HepG2 (cell line): ENCODE measurements at regions not wholly inside any gene's neighbourhood (a gene's known extent, or its start where the extent isn't known, plus 50 kb on each side); places are given as distances from the start of the nearest gene placed in this dataset.

Source experiments
- DNMT3B ChIP-seq: conservative IDR thresholded peaks from 2 replicates; pipeline ENCODE4 v1.6.1; 2016; ENCODE audit warnings: missing biosample characterization, control low read depth
- EHMT2 ChIP-seq: fragments of 200-600 bp; sonication (generic); IDR thresholded peaks from 2 replicates; pipeline ENCODE4 v1.7.0; 2017; ENCODE audit warnings: antibody characterized with exemption, low read depth, low read length, borderline replicate concordance
- ELF1 ChIP-seq: sonication (generic); formaldehyde crosslinking; IDR thresholded peaks from 2 replicates; pipeline ENCODE4 v1.4.0; 2020; ENCODE audit warnings: missing genetic modification reagents
- HDAC6 ChIP-seq: fragments of 200-600 bp; sonication (generic); IDR thresholded peaks from 2 replicates; pipeline ENCODE4 v1.7.0; 2017; ENCODE audit warnings: mild to moderate bottlenecking, antibody characterized with exemption, low read length, low read depth
- HNRNPK ChIP-seq: fragments of 200-400 bp; formaldehyde crosslinking; IDR thresholded peaks from 2 replicates; pipeline ENCODE4 v1.6.1; 2018; ENCODE audit warnings: low read length, low read depth, moderate library complexity, mild to moderate bottlenecking; ENCODE audit not compliant: poor library complexity, severe bottlenecking
- ISL2 ChIP-seq: sonication (generic); formaldehyde crosslinking; IDR thresholded peaks from 2 replicates; pipeline ENCODE4 v1.5.0; 2020; ENCODE audit warnings: missing genetic modification reagents
- MAX ChIP-seq: IDR thresholded peaks from 2 replicates; pipeline ENCODE4 v1.6.1; 2012; ENCODE audit warnings: inconsistent platforms
- NFYC ChIP-seq: IDR thresholded peaks from 2 replicates; pipeline ENCODE4 v1.6.1; 2016; ENCODE audit warnings: missing genetic modification reagents, missing compliant biosample characterization
- NR3C1 ChIP-seq: sonication (generic); formaldehyde crosslinking; IDR thresholded peaks from 2 replicates; pipeline ENCODE4 v1.4.0; 2020; ENCODE audit warnings: missing genetic modification reagents
- NRL ChIP-seq: sonication (generic); formaldehyde crosslinking; IDR thresholded peaks from 2 replicates; pipeline ENCODE4 v1.5.0; 2020; ENCODE audit warnings: missing genetic modification reagents, mild to moderate bottlenecking, moderate library complexity, borderline replicate concordance
- ZFP82 ChIP-seq: sonication (generic); formaldehyde crosslinking; IDR thresholded peaks from 2 replicates; pipeline ENCODE4 v1.5.1; 2020; ENCODE audit warnings: mild to moderate bottlenecking, missing genetic modification reagents, borderline replicate concordance
- ZGPAT ChIP-seq: IDR thresholded peaks from 2 replicates; pipeline ENCODE4 v1.6.1; 2016; ENCODE audit warnings: mild to moderate bottlenecking
- ZNF383 ChIP-seq: sonication (generic); formaldehyde crosslinking; IDR thresholded peaks from 2 replicates; pipeline ENCODE4 v1.4.0; 2020; ENCODE audit warnings: missing genetic modification reagents, mild to moderate bottlenecking, borderline replicate concordance
- ZNF543 ChIP-seq: sonication (generic); formaldehyde crosslinking; IDR thresholded peaks from 2 replicates; pipeline ENCODE4 v1.4.0; 2020; ENCODE audit warnings: mild to moderate bottlenecking, missing genetic modification reagents
- ZNF777 ChIP-seq: sonication (generic); formaldehyde crosslinking; IDR thresholded peaks from 2 replicates; pipeline ENCODE4 v1.4.0; 2020; ENCODE audit warnings: missing genetic modification reagents
- TF ChIP-seq, protein P1 (sequence below): IDR thresholded peaks from 2 replicates; pipeline ENCODE4 v1.6.1; 2016; ENCODE audit warnings: missing biosample characterization, missing genetic modification reagents, low read depth
- TF ChIP-seq, protein P2 (sequence below): sonication (generic); formaldehyde crosslinking; IDR thresholded peaks from 2 replicates; pipeline ENCODE4 v1.5.0; 2020; ENCODE audit warnings: mild to moderate bottlenecking, missing genetic modification reagents, borderline replicate concordance

DNA sequence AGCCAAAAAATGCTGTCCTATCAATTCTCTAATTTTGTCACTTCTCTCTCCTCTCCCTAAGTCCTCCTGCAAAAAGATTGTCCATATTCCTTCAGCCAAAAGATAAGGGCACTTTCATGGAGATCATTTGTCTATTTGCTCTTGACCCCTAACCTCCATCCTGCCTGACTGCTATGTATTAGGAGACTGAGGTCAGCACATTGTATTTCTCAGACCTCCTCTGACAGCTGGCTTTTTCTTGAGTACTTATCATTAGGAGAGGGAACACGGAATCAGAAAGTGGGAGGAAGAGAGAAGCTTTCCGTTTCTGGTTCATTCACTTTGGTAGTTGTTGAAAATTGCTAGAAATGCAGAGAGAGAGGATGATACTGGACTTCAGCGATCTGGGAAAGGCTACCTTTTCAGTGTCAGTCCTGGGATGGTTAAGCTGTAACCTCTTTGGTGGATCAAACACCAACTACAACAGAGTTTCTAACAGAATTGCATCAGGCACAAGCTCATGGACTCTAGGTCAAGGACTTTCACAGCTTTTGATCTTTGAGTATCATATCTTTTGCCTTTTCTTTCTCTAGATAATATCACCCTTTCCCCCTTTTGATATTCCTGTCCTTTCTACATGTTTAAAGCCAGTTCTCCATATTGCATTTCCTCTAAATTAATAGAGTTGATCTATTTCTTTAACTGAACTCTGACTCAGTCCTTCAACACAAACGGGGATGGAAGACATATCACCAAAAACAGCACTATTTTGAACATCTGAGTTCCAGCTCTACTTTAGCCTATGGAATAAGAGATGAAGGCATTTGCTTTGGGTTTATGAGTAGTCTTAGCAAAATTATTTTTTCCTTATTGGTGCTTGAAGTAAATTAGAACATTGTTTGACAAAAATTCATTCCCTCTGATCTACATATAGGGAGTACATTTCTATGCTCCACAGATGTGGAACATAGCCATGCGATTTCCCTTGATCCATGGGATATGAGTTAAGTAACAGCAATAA lies 63.3 kb upstream of the KYNU start (continued):
- no peak for TF ChIP-seq DNMT3B
- TF ChIP-seq HDAC6: no peak
- TF ChIP-seq, protein P1, sequence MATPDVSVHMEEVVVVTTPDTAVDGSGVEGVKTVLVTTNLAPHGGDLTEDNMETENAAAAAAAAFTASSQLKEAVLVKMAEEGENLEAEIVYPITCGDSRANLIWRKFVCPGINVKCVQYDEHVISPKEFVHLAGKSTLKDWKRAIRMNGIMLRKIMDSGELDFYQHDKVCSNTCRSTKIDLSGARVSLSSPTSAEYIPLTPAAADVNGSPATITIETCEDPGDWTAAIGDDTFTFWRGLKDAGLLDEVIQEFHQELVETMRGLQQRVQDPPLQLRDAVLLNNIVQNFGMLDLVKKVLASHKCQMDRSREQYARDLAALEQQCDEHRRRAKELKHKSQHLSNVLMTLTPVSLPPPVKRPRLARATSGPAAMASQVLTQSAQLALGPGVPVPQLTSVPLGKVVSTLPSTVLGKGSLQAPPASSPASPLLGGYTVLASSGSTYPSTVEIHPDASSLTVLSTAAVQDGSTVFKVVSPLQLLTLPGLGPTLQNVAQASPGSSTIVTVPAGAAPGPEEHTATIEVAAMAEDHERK (CRISPR knock-in tag): no peak
- TF ChIP-seq ISL2 (CRISPR knock-in tag): peak; percentile 93
- no peak for TF ChIP-seq NFYC (CRISPR knock-in tag)
- TF ChIP-seq ZGPAT (CRISPR knock-in tag): no peak
- TF ChIP-seq EHMT2: peak; percentile 51; the same call in 1 of the 2 replicates
- no peak for TF ChIP-seq NR3C1 (CRISPR knock-in tag)
- TF ChIP-seq ZNF383 (CRISPR knock-in tag): no peak
- peak; percentile 48; the same call in 1 of the 2 replicates for TF ChIP-seq ZNF543 (CRISPR knock-in tag)
- peak; percentile 56; the same call in 1 of the 2 replicates for TF ChIP-seq MAX
- TF ChIP-seq ELF1 (CRISPR knock-in tag): no peak
- TF ChIP-seq, protein P2, sequence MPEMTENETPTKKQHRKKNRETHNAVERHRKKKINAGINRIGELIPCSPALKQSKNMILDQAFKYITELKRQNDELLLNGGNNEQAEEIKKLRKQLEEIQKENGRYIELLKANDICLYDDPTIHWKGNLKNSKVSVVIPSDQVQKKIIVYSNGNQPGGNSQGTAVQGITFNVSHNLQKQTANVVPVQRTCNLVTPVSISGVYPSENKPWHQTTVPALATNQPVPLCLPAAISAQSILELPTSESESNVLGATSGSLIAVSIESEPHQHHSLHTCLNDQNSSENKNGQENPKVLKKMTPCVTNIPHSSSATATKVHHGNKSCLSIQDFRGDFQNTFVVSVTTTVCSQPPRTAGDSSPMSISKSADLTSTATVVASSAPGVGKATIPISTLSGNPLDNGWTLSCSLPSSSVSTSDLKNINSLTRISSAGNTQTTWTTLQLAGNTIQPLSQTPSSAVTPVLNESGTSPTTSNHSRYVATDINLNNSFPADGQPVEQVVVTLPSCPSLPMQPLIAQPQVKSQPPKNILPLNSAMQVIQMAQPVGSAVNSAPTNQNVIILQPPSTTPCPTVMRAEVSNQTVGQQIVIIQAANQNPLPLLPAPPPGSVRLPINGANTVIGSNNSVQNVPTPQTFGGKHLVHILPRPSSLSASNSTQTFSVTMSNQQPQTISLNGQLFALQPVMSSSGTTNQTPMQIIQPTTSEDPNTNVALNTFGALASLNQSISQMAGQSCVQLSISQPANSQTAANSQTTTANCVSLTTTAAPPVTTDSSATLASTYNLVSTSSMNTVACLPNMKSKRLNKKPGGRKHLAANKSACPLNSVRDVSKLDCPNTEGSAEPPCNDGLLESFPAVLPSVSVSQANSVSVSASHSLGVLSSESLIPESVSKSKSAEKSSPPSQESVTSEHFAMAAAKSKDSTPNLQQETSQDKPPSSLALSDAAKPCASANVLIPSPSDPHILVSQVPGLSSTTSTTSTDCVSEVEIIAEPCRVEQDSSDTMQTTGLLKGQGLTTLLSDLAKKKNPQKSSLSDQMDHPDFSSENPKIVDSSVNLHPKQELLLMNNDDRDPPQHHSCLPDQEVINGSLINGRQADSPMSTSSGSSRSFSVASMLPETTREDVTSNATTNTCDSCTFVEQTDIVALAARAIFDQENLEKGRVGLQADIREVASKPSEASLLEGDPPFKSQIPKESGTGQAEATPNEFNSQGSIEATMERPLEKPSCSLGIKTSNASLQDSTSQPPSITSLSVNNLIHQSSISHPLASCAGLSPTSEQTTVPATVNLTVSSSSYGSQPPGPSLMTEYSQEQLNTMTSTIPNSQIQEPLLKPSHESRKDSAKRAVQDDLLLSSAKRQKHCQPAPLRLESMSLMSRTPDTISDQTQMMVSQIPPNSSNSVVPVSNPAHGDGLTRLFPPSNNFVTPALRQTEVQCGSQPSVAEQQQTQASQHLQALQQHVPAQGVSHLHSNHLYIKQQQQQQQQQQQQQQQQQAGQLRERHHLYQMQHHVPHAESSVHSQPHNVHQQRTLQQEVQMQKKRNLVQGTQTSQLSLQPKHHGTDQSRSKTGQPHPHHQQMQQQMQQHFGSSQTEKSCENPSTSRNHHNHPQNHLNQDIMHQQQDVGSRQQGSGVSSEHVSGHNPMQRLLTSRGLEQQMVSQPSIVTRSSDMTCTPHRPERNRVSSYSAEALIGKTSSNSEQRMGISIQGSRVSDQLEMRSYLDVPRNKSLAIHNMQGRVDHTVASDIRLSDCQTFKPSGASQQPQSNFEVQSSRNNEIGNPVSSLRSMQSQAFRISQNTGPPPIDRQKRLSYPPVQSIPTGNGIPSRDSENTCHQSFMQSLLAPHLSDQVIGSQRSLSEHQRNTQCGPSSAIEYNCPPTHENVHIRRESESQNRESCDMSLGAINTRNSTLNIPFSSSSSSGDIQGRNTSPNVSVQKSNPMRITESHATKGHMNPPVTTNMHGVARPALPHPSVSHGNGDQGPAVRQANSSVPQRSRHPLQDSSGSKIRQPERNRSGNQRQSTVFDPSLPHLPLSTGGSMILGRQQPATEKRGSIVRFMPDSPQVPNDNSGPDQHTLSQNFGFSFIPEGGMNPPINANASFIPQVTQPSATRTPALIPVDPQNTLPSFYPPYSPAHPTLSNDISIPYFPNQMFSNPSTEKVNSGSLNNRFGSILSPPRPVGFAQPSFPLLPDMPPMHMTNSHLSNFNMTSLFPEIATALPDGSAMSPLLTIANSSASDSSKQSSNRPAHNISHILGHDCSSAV (CRISPR knock-in tag): no peak
- no peak for TF ChIP-seq NRL (CRISPR knock-in tag)
- no peak for TF ChIP-seq ZFP82 (CRISPR knock-in tag)
- TF ChIP-seq ZNF777: no peak
- TF ChIP-seq HNRNPK: no peak
